ENCODE measurements at regions not wholly inside any gene's neighbourhood (a gene's known extent, or its start where the extent isn't known, plus 50 kb on each side); places are given as distances from the start of the nearest gene placed in this dataset.

DNA sequence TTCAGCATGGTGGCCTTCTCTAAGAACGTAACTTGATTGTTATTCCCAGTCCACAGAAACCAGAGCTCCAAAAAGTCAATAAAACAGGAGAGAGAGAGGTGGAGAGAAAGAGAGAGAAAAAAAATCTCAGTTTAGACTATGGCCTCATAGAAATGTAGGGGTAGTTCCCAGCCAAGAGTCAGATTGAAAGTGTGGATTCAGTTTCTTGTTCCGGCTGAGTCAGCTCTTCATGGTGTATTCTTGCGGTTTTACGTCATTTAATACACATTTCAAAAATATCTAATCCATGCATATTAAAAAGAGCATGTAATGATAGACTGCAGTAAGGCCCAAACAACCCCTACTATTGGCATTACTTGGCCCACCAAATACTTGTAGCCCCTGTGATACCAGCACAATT, 303.9 kb downstream of the ETAA1 start:
- ATAC-seq (no peak), DNase-seq (ENCODE audit: low spot score) (no peak)
- Histone ChIP-seq H3K4me3 (no peak overlapping the region), H2AFZ (no peak overlapping the region), H3K27me3 (ENCODE audit: insufficient read depth) (no peaks in the 10 kb centered on the region), H4K20me1 (replicated peaks; ENCODE audit: insufficient read depth) (no peaks in the 10 kb centered on the region), H3K4me1 (ENCODE audit: insufficient read depth) (0 out of 2 replicates have a peak, but pooled peaks cover 4% of the 10 kb centered on the region), H3K9me2 (ENCODE audit: insufficient read depth) (no peaks in the 10 kb centered on the region), H3K27ac (ENCODE audit: low read depth) (no peak overlapping the region), H3K4me2 (no peak overlapping the region), H3F3A (replicated peaks; ENCODE audit: low read depth) (no peaks in the 10 kb centered on the region), H3K36me3 (ENCODE audit: insufficient read depth) (no peaks in the 10 kb centered on the region), H3K79me2 (replicated peaks; ENCODE audit: insufficient read depth) (no peaks in the 10 kb centered on the region)
- H3K27ac Mint-ChIP-seq, result no peak overlapping the region
- TF ChIP-seq EZH2 (IDR thresholded peaks at IDR 0.05; ENCODE audit: low read depth, unreplicated experiment), result no peak
- no peak for TF ChIP-seq EZH2phosphoT487 (IDR thresholded peaks at IDR 0.05; ENCODE audit: unreplicated experiment)
- TF ChIP-seq CREB1 (CRISPR knock-in tag; IDR thresholded peaks at IDR 0.05; ENCODE audit: low read depth), result no peak
- TF ChIP-seq ZNF331 (CRISPR knock-in tag; IDR thresholded peaks at IDR 0.05; ENCODE audit: low read depth), result no peak
- TF ChIP-seq, protein P1, sequence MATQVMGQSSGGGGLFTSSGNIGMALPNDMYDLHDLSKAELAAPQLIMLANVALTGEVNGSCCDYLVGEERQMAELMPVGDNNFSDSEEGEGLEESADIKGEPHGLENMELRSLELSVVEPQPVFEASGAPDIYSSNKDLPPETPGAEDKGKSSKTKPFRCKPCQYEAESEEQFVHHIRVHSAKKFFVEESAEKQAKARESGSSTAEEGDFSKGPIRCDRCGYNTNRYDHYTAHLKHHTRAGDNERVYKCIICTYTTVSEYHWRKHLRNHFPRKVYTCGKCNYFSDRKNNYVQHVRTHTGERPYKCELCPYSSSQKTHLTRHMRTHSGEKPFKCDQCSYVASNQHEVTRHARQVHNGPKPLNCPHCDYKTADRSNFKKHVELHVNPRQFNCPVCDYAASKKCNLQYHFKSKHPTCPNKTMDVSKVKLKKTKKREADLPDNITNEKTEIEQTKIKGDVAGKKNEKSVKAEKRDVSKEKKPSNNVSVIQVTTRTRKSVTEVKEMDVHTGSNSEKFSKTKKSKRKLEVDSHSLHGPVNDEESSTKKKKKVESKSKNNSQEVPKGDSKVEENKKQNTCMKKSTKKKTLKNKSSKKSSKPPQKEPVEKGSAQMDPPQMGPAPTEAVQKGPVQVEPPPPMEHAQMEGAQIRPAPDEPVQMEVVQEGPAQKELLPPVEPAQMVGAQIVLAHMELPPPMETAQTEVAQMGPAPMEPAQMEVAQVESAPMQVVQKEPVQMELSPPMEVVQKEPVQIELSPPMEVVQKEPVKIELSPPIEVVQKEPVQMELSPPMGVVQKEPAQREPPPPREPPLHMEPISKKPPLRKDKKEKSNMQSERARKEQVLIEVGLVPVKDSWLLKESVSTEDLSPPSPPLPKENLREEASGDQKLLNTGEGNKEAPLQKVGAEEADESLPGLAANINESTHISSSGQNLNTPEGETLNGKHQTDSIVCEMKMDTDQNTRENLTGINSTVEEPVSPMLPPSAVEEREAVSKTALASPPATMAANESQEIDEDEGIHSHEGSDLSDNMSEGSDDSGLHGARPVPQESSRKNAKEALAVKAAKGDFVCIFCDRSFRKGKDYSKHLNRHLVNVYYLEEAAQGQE (IDR thresholded peaks at IDR 0.05; ENCODE audit: unreplicated experiment), result no peak
- TF ChIP-seq ZNF114 (CRISPR knock-in tag; IDR thresholded peaks at IDR 0.05), result no peak
- no peak for TF ChIP-seq STAT1 (IDR thresholded peaks at IDR 0.05; ENCODE audit: unreplicated experiment)
- TF ChIP-seq, protein P2, sequence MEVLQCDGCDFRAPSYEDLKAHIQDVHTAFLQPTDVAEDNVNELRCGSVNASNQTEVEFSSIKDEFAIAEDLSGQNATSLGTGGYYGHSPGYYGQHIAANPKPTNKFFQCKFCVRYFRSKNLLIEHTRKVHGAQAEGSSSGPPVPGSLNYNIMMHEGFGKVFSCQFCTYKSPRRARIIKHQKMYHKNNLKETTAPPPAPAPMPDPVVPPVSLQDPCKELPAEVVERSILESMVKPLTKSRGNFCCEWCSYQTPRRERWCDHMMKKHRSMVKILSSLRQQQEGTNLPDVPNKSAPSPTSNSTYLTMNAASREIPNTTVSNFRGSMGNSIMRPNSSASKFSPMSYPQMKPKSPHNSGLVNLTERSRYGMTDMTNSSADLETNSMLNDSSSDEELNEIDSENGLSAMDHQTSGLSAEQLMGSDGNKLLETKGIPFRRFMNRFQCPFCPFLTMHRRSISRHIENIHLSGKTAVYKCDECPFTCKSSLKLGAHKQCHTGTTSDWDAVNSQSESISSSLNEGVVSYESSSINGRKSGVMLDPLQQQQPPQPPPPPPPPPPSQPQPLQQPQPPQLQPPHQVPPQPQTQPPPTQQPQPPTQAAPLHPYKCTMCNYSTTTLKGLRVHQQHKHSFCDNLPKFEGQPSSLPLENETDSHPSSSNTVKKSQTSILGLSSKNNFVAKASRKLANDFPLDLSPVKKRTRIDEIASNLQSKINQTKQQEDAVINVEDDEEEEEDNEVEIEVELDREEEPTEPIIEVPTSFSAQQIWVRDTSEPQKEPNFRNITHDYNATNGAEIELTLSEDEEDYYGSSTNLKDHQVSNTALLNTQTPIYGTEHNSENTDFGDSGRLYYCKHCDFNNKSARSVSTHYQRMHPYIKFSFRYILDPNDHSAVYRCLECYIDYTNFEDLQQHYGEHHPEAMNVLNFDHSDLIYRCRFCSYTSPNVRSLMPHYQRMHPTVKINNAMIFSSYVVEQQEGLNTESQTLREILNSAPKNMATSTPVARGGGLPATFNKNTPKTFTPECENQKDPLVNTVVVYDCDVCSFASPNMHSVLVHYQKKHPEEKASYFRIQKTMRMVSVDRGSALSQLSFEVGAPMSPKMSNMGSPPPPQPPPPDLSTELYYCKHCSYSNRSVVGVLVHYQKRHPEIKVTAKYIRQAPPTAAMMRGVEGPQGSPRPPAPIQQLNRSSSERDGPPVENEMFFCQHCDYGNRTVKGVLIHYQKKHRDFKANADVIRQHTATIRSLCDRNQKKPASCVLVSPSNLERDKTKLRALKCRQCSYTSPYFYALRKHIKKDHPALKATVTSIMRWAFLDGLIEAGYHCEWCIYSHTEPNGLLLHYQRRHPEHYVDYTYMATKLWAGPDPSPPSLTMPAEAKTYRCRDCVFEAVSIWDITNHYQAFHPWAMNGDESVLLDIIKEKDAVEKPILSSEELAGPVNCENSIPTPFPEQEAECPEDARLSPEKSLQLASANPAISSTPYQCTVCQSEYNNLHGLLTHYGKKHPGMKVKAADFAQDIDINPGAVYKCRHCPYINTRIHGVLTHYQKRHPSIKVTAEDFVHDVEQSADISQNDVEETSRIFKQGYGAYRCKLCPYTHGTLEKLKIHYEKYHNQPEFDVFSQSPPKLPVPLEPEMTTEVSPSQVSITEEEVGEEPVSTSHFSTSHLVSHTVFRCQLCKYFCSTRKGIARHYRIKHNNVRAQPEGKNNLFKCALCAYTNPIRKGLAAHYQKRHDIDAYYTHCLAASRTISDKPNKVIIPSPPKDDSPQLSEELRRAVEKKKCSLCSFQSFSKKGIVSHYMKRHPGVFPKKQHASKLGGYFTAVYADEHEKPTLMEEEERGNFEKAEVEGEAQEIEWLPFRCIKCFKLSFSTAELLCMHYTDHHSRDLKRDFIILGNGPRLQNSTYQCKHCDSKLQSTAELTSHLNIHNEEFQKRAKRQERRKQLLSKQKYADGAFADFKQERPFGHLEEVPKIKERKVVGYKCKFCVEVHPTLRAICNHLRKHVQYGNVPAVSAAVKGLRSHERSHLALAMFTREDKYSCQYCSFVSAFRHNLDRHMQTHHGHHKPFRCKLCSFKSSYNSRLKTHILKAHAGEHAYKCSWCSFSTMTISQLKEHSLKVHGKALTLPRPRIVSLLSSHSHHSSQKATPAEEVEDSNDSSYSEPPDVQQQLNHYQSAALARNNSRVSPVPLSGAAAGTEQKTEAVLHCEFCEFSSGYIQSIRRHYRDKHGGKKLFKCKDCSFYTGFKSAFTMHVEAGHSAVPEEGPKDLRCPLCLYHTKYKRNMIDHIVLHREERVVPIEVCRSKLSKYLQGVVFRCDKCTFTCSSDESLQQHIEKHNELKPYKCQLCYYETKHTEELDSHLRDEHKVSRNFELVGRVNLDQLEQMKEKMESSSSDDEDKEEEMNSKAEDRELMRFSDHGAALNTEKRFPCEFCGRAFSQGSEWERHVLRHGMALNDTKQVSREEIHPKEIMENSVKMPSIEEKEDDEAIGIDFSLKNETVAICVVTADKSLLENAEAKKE (CRISPR knock-in tag; IDR thresholded peaks at IDR 0.05), result no peak
- TF ChIP-seq, protein P3, sequence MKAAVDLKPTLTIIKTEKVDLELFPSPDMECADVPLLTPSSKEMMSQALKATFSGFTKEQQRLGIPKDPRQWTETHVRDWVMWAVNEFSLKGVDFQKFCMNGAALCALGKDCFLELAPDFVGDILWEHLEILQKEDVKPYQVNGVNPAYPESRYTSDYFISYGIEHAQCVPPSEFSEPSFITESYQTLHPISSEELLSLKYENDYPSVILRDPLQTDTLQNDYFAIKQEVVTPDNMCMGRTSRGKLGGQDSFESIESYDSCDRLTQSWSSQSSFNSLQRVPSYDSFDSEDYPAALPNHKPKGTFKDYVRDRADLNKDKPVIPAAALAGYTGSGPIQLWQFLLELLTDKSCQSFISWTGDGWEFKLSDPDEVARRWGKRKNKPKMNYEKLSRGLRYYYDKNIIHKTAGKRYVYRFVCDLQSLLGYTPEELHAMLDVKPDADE (IDR thresholded peaks at IDR 0.05), result no peak
- TF ChIP-seq, protein P4, sequence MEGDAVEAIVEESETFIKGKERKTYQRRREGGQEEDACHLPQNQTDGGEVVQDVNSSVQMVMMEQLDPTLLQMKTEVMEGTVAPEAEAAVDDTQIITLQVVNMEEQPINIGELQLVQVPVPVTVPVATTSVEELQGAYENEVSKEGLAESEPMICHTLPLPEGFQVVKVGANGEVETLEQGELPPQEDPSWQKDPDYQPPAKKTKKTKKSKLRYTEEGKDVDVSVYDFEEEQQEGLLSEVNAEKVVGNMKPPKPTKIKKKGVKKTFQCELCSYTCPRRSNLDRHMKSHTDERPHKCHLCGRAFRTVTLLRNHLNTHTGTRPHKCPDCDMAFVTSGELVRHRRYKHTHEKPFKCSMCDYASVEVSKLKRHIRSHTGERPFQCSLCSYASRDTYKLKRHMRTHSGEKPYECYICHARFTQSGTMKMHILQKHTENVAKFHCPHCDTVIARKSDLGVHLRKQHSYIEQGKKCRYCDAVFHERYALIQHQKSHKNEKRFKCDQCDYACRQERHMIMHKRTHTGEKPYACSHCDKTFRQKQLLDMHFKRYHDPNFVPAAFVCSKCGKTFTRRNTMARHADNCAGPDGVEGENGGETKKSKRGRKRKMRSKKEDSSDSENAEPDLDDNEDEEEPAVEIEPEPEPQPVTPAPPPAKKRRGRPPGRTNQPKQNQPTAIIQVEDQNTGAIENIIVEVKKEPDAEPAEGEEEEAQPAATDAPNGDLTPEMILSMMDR (conservative IDR thresholded peaks at IDR 0.05; ENCODE audit: low read depth in 2 of 2), result no peak
- no peak for TF ChIP-seq NANOG (IDR thresholded peaks at IDR 0.05; ENCODE audit: borderline replicate concordance)
- TF ChIP-seq JUNB (IDR thresholded peaks at IDR 0.05; ENCODE audit: unreplicated experiment), result no peak
- no peak for TF ChIP-seq POLR2AphosphoS5 (IDR thresholded peaks at IDR 0.05; ENCODE audit: low read depth)
- peaks cover 3% of the 10 kb centered on the region for H3K9me3 Mint-ChIP-seq
- no peak overlapping the region for H3K4me3 Mint-ChIP-seq
- H3K36me3 Mint-ChIP-seq (ENCODE audit: low read depth), result no peaks in the 10 kb centered on the region
- H3K27me3 Mint-ChIP-seq (ENCODE audit: insufficient read depth, low read depth, poor library complexity), result no peaks in the 10 kb centered on the region
- peaks cover 3% of the 10 kb centered on the region; the same call in 2 of the 3 replicates for H3K4me1 Mint-ChIP-seq
